H9 (cell line): ENCODE measurements at regions not wholly inside any gene's neighbourhood (a gene's known extent, or its start where the extent isn't known, plus 50 kb on each side); places are given as distances from the start of the nearest gene placed in this dataset.

Experiments used
- DNase-seq: peaks from one replicate; pipeline ENCODE4 v3.0.0-alpha.2; 2017
- H2AFZ ChIP-seq: one replicate; pipeline ENCODE4 v1.6.1; 2013; ENCODE audit warnings: mild to moderate bottlenecking, low read length, control low read depth, moderate library complexity
- H2AK5ac ChIP-seq: 2 replicates; pipeline ENCODE4 v1.6.1; 2013; ENCODE audit warnings: low read length, control low read depth, mixed read lengths; ENCODE audit not compliant: insufficient read length
- H2BK120ac ChIP-seq: one replicate; pipeline ENCODE4 v1.6.1; 2013; ENCODE audit warnings: low read depth, mild to moderate bottlenecking, low read length, control low read depth, inconsistent platforms; ENCODE audit not compliant: poor library complexity, severe bottlenecking
- H2BK12ac ChIP-seq: 2 replicates; pipeline ENCODE4 v1.6.1; 2013; ENCODE audit warnings: low read length, control low read depth, mixed read lengths, low read depth; ENCODE audit not compliant: insufficient read length
- H2BK15ac ChIP-seq: 2 replicates; pipeline ENCODE4 v1.6.1; 2013; ENCODE audit warnings: low read depth, low read length, control low read depth
- H2BK20ac ChIP-seq: one replicate; pipeline ENCODE4 v1.6.1; 2013; ENCODE audit warnings: low read depth, mild to moderate bottlenecking, low read length, control low read depth, inconsistent platforms; ENCODE audit not compliant: poor library complexity, severe bottlenecking
- H2BK5ac ChIP-seq: 2 replicates; pipeline ENCODE4 v1.6.1; 2013; ENCODE audit warnings: low read length, control low read depth, mixed read lengths; ENCODE audit not compliant: insufficient read length
- H3K14ac ChIP-seq: 2 replicates; pipeline ENCODE4 v1.6.1; 2013; ENCODE audit warnings: low read length, control low read depth; ENCODE audit not compliant: insufficient read depth
- H3K18ac ChIP-seq: 2 replicates; pipeline ENCODE4 v1.6.1; 2013; ENCODE audit warnings: low read depth, mild to moderate bottlenecking, mixed read lengths, low read length, control low read depth; ENCODE audit not compliant: insufficient read length
- H3K23ac ChIP-seq: 2 replicates; pipeline ENCODE4 v1.6.1; 2013; ENCODE audit warnings: low read length, control low read depth, mixed read lengths, low read depth; ENCODE audit not compliant: insufficient read length
- H3K23me2 ChIP-seq: 2 replicates; pipeline ENCODE4 v1.6.1; 2013; ENCODE audit warnings: low read depth, mild to moderate bottlenecking, mixed read lengths, low read length, control low read depth; ENCODE audit not compliant: insufficient read length, poor library complexity, severe bottlenecking
- H3K27ac ChIP-seq: 2 replicates; pipeline ENCODE4 v1.5.1; 2013; ENCODE audit warnings: low read length, control low read depth, mixed read lengths, low read depth; ENCODE audit not compliant: insufficient read length
- H3K27me3 ChIP-seq: 2 replicates; pipeline ENCODE4 v1.6.1; 2013; ENCODE audit warnings: low read length, control low read depth, inconsistent platforms; ENCODE audit not compliant: insufficient read depth
- H3K4ac ChIP-seq: 2 replicates; pipeline ENCODE4 v1.6.1; 2013; ENCODE audit warnings: low read depth, mild to moderate bottlenecking, control low read depth, inconsistent platforms, low read length, moderate library complexity
- H3K4me1 ChIP-seq: 2 replicates; pipeline ENCODE4 v1.6.1; 2013; ENCODE audit warnings: low read length, control low read depth, inconsistent platforms; ENCODE audit not compliant: insufficient read depth
- H3K4me2 ChIP-seq: 2 replicates; pipeline ENCODE4 v1.6.1; 2013; ENCODE audit warnings: low read length, control low read depth, mixed read lengths; ENCODE audit not compliant: insufficient read length, insufficient read depth
- H3K56ac ChIP-seq: 2 replicates; pipeline ENCODE4 v1.6.1; 2013; ENCODE audit warnings: low read depth, mild to moderate bottlenecking, mixed read lengths, low read length, control low read depth; ENCODE audit not compliant: insufficient read length
- H3K79me1 ChIP-seq: 2 replicates; pipeline ENCODE4 v1.6.1; 2013; ENCODE audit warnings: low read depth, mild to moderate bottlenecking, moderate library complexity, low read length, control low read depth, inconsistent platforms; ENCODE audit not compliant: insufficient read depth, poor library complexity, severe bottlenecking
- H3K79me2 ChIP-seq: 2 replicates; pipeline ENCODE4 v1.6.1; 2013; ENCODE audit warnings: low read length, control low read depth, inconsistent platforms; ENCODE audit not compliant: insufficient read depth
- H3K9ac ChIP-seq: 2 replicates; pipeline ENCODE4 v1.6.1; 2013; ENCODE audit warnings: low read length, control low read depth, mixed read lengths; ENCODE audit not compliant: insufficient read length; ENCODE audit errors: extremely low read depth
- H3K9me3 ChIP-seq: one replicate; pipeline ENCODE4 v1.6.1; 2013; ENCODE audit warnings: low read depth, low read length, inconsistent platforms; ENCODE audit not compliant: control insufficient read depth
- H3T11ph ChIP-seq: one replicate; pipeline ENCODE4 v1.6.1; 2013; ENCODE audit warnings: mild to moderate bottlenecking, low read length, control low read depth, inconsistent platforms
- H4K20me1 ChIP-seq: one replicate; pipeline ENCODE4 v1.6.1; 2013; ENCODE audit not compliant: control insufficient read depth, insufficient read length, insufficient read depth
- H4K5ac ChIP-seq: 2 replicates; pipeline ENCODE4 v1.6.1; 2013; ENCODE audit warnings: low read depth, mild to moderate bottlenecking, mixed read lengths, low read length, control low read depth; ENCODE audit not compliant: insufficient read length
- H4K8ac ChIP-seq: replicated peaks from 2 replicates; pipeline ENCODE4 v1.6.1; 2013; ENCODE audit warnings: low read length, control low read depth, mixed read lengths, low read depth; ENCODE audit not compliant: insufficient read length
- H4K91ac ChIP-seq: 2 replicates; pipeline ENCODE4 v1.6.1; 2013; ENCODE audit warnings: low read depth, mild to moderate bottlenecking, moderate library complexity, mixed read lengths, low read length, control low read depth; ENCODE audit not compliant: insufficient read length
- H3K27ac Mint-ChIP-seq, 3 experiments: 2 replicates in 2 of 3; 3 replicates in 1 of 3; pipeline ENCODE4 v1.8.0; 2020 to 2021; ENCODE audit warnings: mixed read lengths in 3 of 3, mild to moderate bottlenecking in 1 of 3, moderate library complexity in 1 of 3
- H3K27me3 Mint-ChIP-seq: 2 replicates; pipeline ENCODE4 v1.8.0; 2021; ENCODE audit warnings: low read depth, mild to moderate bottlenecking, moderate library complexity, mixed read lengths
- H3K36me3 Mint-ChIP-seq, 3 experiments: 2 replicates in 2 of 3; 3 replicates in 1 of 3; pipeline ENCODE4 v1.8.0; 2020 to 2021; ENCODE audit warnings: low read depth in 3 of 3, mixed read lengths in 3 of 3; ENCODE audit not compliant: insufficient read depth in 1 of 3
- H3K4me1 Mint-ChIP-seq, 2 experiments: 2 replicates each; pipeline ENCODE4 v1.8.0; 2020; ENCODE audit warnings: mixed read lengths in 2 of 2
- H3K4me3 Mint-ChIP-seq, 2 experiments: 2 replicates in 1 of 2; 3 replicates in 1 of 2; pipeline ENCODE4 v1.8.0; 2020 to 2021; ENCODE audit warnings: mild to moderate bottlenecking in 2 of 2, mixed read lengths in 2 of 2, moderate library complexity in 1 of 2
- H3K9me3 Mint-ChIP-seq, 2 experiments: 2 replicates in 1 of 2; 3 replicates in 1 of 2; pipeline ENCODE4 v1.8.0; 2020; ENCODE audit warnings: mild to moderate bottlenecking in 2 of 2, mixed read lengths in 2 of 2, moderate library complexity in 1 of 2
- CTCF ChIP-seq: fragments of 200-600 bp; sonication (generic); conservative IDR thresholded peaks from 3 replicates; pipeline ENCODE4 v1.8.0; 2021; ENCODE audit warnings: antibody characterized with exemption, mild to moderate bottlenecking
- WGBS: extraction: QIAGEN DNeasy Blood & Tissue Kit; methylation state at CpG from one replicate; pipeline ENCODE4 v1.1.7; 2013; ENCODE audit warnings: missing lambda C conversion rate, low lambda C conversion rate, mixed read lengths; ENCODE audit not compliant: insufficient read length; ENCODE audit errors: extremely low coverage; 5-methylcytosine and 5-hydroxymethylcytosine counted together

- no peak for TF ChIP-seq CTCF
- no peaks in the 10 kb centered on the region for H4K20me1 ChIP-seq
- no peak overlapping the region for H4K8ac ChIP-seq
- H3K4me2 ChIP-seq = no peak overlapping the region
- no peaks in the 10 kb centered on the region for H3K4me1 ChIP-seq
- H3K4me1 Mint-ChIP-seq = no peaks in the 10 kb centered on the region
- no peak overlapping the region for H3K4me3 Mint-ChIP-seq
- no peaks in the 10 kb centered on the region for H3K9me3 ChIP-seq
- no peak overlapping the region for H2BK20ac ChIP-seq
- no peak overlapping the region for H3K27ac ChIP-seq
- DNase-seq = no peak
- H3K79me2 ChIP-seq = no peaks in the 10 kb centered on the region; the same call in 1 of the 2 replicates
- no peak overlapping the region for H3T11ph ChIP-seq
- no peaks in the 10 kb centered on the region for H3K27me3 Mint-ChIP-seq
- H2BK15ac ChIP-seq = no peak overlapping the region
- H2BK12ac ChIP-seq = no peak overlapping the region
- no peak overlapping the region for H4K5ac ChIP-seq
- no peak overlapping the region for H3K14ac ChIP-seq
- H3K79me1 ChIP-seq = no peaks in the 10 kb centered on the region
- H2BK5ac ChIP-seq = no peak overlapping the region
- no peak overlapping the region for H4K91ac ChIP-seq
- H2AFZ ChIP-seq = no peak overlapping the region
- no peaks in the 10 kb centered on the region for H3K36me3 Mint-ChIP-seq
- H3K27ac Mint-ChIP-seq = no peak overlapping the region
- no peak overlapping the region for H3K9ac ChIP-seq
- no CpG with 5 or more reads among the region's 1 CpG for WGBS
- H3K18ac ChIP-seq = no peak overlapping the region
- H3K27me3 ChIP-seq = no peaks in the 10 kb centered on the region
- no peaks in the 10 kb centered on the region for H3K23me2 ChIP-seq
- no peak overlapping the region for H3K4ac ChIP-seq
- H3K56ac ChIP-seq = no peak overlapping the region
- no peak overlapping the region for H2BK120ac ChIP-seq
- no peak overlapping the region for H2AK5ac ChIP-seq
- no peaks in the 10 kb centered on the region for H3K9me3 Mint-ChIP-seq
- no peak overlapping the region for H3K23ac ChIP-seq
Observed at GRCh38 chr5:23763170-23763569, 255.8 kb downstream of the PRDM9 start.
